MM.1S (cell line): ENCODE measurements at regions not wholly inside any gene's neighbourhood (a gene's known extent, or its start where the extent isn't known, plus 50 kb on each side); places are given as distances from the start of the nearest gene placed in this dataset.
"Not testable (repeated sequence)": the region's sequence is repeated elsewhere in the genome, so short reads cannot be mapped to it uniquely, and the experiment has no call there.

ENCODE experiments used
- EZH2 ChIP-seq: fragments of 300-600 bp; sonication (generic); optimal IDR thresholded peaks from 2 replicates; pipeline ENCODE3; 2017; ENCODE audit warnings: low read depth, mild to moderate bottlenecking, antibody characterized with exemption, low read length, mixed read lengths
- EZH2phosphoT487 ChIP-seq: fragments of 300-600 bp; sonication (generic); IDR thresholded peaks from 2 replicates; pipeline ENCODE4 v1.6.1; 2018; ENCODE audit warnings: antibody characterized with exemption, low read length
- TF ChIP-seq, protein P1 (sequence below): fragments of 300-600 bp; sonication (generic); IDR thresholded peaks from 2 replicates; pipeline ENCODE4 v1.5.1; 2016; ENCODE audit warnings: antibody characterized with exemption, low read length, mixed read lengths

GRCh38 chr22:22296047-22296446, 51.5 kb downstream of the VPREB1 start:
- TF ChIP-seq, protein P1, sequence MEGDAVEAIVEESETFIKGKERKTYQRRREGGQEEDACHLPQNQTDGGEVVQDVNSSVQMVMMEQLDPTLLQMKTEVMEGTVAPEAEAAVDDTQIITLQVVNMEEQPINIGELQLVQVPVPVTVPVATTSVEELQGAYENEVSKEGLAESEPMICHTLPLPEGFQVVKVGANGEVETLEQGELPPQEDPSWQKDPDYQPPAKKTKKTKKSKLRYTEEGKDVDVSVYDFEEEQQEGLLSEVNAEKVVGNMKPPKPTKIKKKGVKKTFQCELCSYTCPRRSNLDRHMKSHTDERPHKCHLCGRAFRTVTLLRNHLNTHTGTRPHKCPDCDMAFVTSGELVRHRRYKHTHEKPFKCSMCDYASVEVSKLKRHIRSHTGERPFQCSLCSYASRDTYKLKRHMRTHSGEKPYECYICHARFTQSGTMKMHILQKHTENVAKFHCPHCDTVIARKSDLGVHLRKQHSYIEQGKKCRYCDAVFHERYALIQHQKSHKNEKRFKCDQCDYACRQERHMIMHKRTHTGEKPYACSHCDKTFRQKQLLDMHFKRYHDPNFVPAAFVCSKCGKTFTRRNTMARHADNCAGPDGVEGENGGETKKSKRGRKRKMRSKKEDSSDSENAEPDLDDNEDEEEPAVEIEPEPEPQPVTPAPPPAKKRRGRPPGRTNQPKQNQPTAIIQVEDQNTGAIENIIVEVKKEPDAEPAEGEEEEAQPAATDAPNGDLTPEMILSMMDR, result not testable (repeated sequence)
- not testable (repeated sequence) for TF ChIP-seq EZH2, EZH2phosphoT487
